Fibroblast of the aortic adventitia (primary cell): ENCODE measurements at regions not wholly inside any gene's neighbourhood (a gene's known extent, or its start where the extent isn't known, plus 50 kb on each side); places are given as distances from the start of the nearest gene placed in this dataset.

Source experiments
- DNase-seq: peaks from one replicate; pipeline ENCODE4 v3.0.0-alpha.2; 2010; ENCODE audit warnings: low read depth
- H3K4me3 ChIP-seq: 2 replicates; pipeline ENCODE4 v1.5.1; 2011; ENCODE audit warnings: low read depth, mild to moderate bottlenecking, control low read depth, low read length, moderate library complexity
- TF ChIP-seq, protein P1 (sequence below): IDR thresholded peaks from 2 replicates; pipeline ENCODE4 v1.5.1; 2011; ENCODE audit warnings: mild to moderate bottlenecking, low read length, control low read depth, inconsistent platforms; ENCODE audit not compliant: insufficient read depth

DNA sequence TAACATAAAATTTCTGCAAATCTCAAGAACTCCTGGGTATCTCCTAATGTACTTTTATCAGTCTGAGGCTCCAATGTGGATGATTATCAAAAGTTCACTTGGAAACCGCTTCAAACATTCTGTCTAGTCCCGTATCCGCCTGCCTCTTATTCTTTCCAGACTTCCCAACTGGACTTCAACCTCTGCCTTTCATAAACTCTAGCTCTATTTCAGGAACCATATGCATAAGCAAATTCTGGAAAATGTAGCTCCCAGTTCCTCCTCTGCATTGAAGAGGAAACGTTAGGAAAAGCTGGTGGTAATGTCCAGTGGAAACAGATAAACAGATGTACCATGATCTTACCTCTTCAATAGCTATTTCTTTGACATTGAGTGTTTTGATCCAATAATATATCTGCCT is 285.0 kb downstream of the KCNJ2 start:
- TF ChIP-seq, protein P1, sequence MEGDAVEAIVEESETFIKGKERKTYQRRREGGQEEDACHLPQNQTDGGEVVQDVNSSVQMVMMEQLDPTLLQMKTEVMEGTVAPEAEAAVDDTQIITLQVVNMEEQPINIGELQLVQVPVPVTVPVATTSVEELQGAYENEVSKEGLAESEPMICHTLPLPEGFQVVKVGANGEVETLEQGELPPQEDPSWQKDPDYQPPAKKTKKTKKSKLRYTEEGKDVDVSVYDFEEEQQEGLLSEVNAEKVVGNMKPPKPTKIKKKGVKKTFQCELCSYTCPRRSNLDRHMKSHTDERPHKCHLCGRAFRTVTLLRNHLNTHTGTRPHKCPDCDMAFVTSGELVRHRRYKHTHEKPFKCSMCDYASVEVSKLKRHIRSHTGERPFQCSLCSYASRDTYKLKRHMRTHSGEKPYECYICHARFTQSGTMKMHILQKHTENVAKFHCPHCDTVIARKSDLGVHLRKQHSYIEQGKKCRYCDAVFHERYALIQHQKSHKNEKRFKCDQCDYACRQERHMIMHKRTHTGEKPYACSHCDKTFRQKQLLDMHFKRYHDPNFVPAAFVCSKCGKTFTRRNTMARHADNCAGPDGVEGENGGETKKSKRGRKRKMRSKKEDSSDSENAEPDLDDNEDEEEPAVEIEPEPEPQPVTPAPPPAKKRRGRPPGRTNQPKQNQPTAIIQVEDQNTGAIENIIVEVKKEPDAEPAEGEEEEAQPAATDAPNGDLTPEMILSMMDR: no peak
- no peak overlapping the region for H3K4me3 ChIP-seq
- no peak for DNase-seq

GRCh38 chr17:70454908-70455307 is 285.6 kb downstream of the KCNJ2 start:
- no peak overlapping the region for H3K4me3 ChIP-seq
- DNase-seq: no peak
- TF ChIP-seq, protein P1: no peak

DNA sequence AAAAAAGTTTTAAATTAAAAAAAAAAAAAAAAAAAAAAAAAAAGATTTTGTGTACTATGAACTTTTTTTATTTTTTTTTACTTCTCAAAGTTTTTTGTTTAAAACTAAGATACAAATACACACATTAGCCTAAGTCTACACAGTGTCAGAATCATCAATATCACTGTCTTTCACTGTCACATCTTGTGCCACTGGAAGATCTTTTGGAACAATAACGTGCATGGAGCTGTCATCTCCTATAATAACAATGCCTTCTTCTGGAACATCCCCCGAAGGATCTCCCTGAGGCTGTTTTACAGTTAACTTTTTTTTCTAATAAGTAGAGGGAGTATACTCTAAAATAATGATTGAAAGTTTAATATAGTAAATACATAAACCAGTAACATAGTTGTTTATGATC is 295.7 kb downstream of the KCNJ2 start:
- H3K4me3 ChIP-seq: no peak overlapping the region
- DNase-seq: no peak
- TF ChIP-seq, protein P1: no peak

DNA sequence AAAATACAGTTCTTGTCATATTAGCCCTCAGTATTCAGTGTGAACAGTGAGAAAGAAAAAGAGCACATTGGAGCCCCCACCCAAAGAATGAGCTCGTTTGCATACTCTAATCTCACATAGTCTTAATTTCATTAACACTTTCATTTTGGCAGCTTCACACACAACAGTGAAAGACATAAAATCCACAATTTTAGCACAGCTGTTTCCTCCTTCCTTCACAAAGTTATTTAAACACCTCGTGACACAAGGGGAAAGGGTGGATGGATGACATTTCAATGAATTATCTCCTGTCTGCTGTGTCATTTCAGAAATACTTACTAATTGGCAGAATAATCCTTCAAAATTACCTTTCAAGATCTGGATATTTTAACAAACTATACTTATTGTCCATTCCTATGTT is 299.3 kb downstream of the KCNJ2 start:
- no peak for DNase-seq
- no peak overlapping the region for H3K4me3 ChIP-seq
- TF ChIP-seq, protein P1: no peak

DNA sequence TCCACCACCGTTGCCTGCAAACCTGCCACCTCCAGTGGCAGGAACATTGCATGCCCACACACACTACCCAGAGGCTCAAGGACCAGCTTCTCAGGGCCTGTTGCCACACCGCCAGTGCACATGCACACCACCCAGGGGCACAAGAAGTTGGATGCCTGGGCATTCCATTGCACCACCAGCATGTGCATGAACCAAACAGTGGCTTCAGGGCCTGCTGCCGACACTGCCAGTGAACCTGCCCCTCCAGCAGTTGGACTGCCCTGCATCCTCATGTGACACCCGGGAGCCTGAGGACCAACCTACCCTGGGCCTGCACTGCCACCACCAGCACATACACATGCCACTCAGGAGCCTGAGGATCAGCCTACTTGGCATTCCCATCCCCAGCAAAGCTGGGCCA is 303.7 kb downstream of the KCNJ2 start:
- TF ChIP-seq, protein P1: no peak
- no peak for DNase-seq
- no peak overlapping the region for H3K4me3 ChIP-seq

- no peak overlapping the region for H3K4me3 ChIP-seq
- TF ChIP-seq, protein P1: no peak
- DNase-seq: no peak
Observed at GRCh38 chr17:70476368-70476767, 307.0 kb downstream of the KCNJ2 start.

- TF ChIP-seq, protein P1: no peak
- no peak overlapping the region for H3K4me3 ChIP-seq
- DNase-seq: no peak
Observed at GRCh38 chr17:70478902-70479301, 309.6 kb downstream of the KCNJ2 start.
